IgD-negative memory B cell (primary cell): ENCODE measurements at regions not wholly inside any gene's neighbourhood (a gene's known extent, or its start where the extent isn't known, plus 50 kb on each side); places are given as distances from the start of the nearest gene placed in this dataset.
A peak's percentile ranks its signal among the peaks of the same experiment; 100 is the strongest.

Source experiments
- H3K27ac Mint-ChIP-seq, 3 donors: one replicate each; pipeline ENCODE4 v1.8.0; 2020 to 2022; ENCODE audit warnings: mild to moderate bottlenecking in 3 of 3, mixed read lengths in 3 of 3, moderate library complexity in 1 of 3
- H3K27me3 Mint-ChIP-seq: one replicate; pipeline ENCODE4 v1.8.0; 2021; ENCODE audit warnings: mixed read lengths
- H3K36me3 Mint-ChIP-seq: one replicate; pipeline ENCODE4 v1.8.0; 2020; ENCODE audit warnings: mild to moderate bottlenecking, mixed read lengths
- H3K4me1 Mint-ChIP-seq, 3 donors: one replicate each; pipeline ENCODE4 v1.8.0; 2020 to 2022; ENCODE audit warnings: mixed read lengths in 3 of 3, mild to moderate bottlenecking in 1 of 3
- H3K4me3 Mint-ChIP-seq, 4 donors: one replicate each; pipeline ENCODE4 v1.8.0; 2020 to 2022; ENCODE audit warnings: mild to moderate bottlenecking in 4 of 4, mixed read lengths in 4 of 4, moderate library complexity in 3 of 4
- H3K9me3 Mint-ChIP-seq, 3 donors: one replicate each; pipeline ENCODE4 v1.8.0; 2020 to 2021; ENCODE audit warnings: mixed read lengths in 3 of 3, mild to moderate bottlenecking in 1 of 3

DNA sequence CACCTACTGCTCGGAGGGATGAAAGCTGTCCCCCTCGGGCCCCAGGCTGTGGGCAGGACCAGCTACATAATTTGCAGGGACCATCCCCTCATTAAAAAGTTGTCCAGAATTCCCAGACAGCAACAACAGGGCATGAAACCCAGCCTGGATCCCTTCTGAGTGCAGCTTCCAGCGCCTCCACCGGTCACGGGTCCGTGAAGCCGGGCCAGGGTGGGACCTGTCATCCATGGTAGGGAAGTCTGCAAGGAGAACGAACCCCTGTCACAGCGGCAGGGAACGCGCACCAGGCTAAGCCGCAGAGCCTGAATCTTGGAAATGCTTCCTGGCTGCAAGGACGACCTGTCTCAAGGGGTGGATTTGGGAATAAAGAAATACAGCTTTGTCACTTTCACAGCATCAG is 214.2 kb downstream of the RBFOX3 start:
- peaks cover 0 to 6% (median 0%) of the 10 kb centered on the region in 3 donors for H3K9me3 Mint-ChIP-seq
- H3K4me1 Mint-ChIP-seq = peaks cover 5 to 16% (median 7%) of the 10 kb centered on the region in 3 donors
- H3K4me3 Mint-ChIP-seq = no peak overlapping the region
- peaks cover 2% of the 10 kb centered on the region for H3K36me3 Mint-ChIP-seq
- H3K27ac Mint-ChIP-seq = no peak overlapping the region
- peaks cover 55% of the 10 kb centered on the region for H3K27me3 Mint-ChIP-seq

DNA sequence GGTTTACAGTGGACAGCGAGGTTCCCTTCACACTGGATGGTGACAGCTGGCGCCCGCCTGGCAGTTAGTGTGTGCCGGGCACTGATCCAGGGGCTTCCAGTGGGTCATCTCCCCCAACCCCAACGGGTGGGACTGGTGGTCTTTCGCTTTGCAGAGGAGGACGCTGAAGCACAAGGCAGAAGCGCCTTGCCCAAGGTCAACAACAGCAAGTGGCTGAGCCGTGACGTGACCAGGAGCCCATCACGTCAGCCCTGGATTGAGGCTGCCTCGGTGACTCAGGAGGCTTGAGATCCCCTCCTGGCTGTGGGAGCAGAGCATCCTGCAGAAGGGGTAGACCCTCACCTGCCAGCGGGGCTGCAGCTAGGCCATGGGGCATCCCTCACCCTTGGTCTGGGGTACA is 215.3 kb downstream of the RBFOX3 start:
- Mint-ChIP-seq H3K36me3 (peaks cover 2% of the 10 kb centered on the region), H3K9me3 (peaks cover 0 to 6% (median 0%) of the 10 kb centered on the region in 3 donors), H3K27ac (no peak overlapping the region), H3K27me3 (peaks cover 54% of the 10 kb centered on the region), H3K4me3 (no peak overlapping the region), H3K4me1 (peaks cover 4 to 7% (median 5%) of the 10 kb centered on the region in 3 donors)

DNA sequence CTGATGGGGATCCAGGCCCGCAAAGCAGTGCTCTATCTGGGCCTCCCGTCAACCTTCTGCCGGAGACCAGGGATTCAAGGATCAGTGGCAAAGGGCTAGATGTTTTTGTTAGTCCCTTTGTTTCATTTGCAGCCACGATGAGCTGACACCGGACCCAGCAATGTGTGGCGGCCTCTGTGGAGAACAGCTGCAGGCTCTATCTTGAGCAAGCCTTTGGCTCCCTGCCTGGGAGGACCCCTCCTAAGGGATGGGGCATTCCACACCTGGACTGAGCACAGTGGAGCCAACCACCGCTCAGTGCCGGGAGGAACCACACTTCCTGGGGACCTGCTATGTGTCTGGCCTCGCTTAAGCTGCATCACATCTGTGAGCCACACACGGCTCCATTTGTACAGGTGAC is 215.8 kb downstream of the RBFOX3 start:
- H3K27ac Mint-ChIP-seq = no peak overlapping the region
- no peak overlapping the region for H3K4me3 Mint-ChIP-seq
- H3K36me3 Mint-ChIP-seq = peaks cover 2% of the 10 kb centered on the region
- peaks cover 0 to 6% (median 0%) of the 10 kb centered on the region in 3 donors for H3K9me3 Mint-ChIP-seq
- peaks cover 51% of the 10 kb centered on the region for H3K27me3 Mint-ChIP-seq
- H3K4me1 Mint-ChIP-seq = peaks cover 0 to 3% (median 3%) of the 10 kb centered on the region in 3 donors

DNA sequence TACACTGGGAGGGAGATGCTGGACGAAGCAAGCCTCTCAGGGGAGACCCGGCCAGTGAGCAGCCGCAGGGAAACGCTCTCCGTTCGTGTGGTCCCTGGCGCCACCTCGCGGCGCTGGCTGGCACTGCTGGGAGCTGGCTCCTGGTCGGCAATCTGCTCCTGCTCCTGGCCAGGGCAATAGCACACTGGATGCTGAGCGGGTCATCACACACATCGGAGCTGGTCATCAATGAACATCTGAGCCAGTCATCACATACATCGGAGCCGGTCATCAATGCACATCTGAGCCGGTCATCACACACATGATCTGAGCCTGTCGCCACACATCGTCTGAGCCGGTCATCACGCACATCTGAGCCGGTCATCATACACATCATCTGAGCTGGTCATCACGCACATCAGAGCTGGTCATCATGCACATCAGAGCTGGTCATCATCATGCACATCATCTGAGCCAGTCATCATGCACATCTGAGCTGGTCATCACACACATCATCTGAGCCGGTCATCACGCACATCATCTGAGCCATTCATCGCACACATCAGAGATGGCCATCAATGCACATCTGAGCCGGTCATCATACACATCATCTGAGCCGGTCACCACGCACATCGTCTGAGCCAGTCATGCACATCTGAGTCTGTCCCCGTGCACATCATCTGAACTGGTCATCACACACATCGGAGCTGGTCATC is 217.3 kb downstream of the RBFOX3 start:
- peaks cover 2% of the 10 kb centered on the region for H3K36me3 Mint-ChIP-seq
- no peak overlapping the region for H3K27ac Mint-ChIP-seq
- H3K4me3 Mint-ChIP-seq = no peak overlapping the region
- peaks cover 0 to 7% (median 3%) of the 10 kb centered on the region in 3 donors for H3K4me1 Mint-ChIP-seq
- peaks cover 0 to 6% (median 0%) of the 10 kb centered on the region in 3 donors for H3K9me3 Mint-ChIP-seq
- peaks cover 45% of the 10 kb centered on the region for H3K27me3 Mint-ChIP-seq

DNA sequence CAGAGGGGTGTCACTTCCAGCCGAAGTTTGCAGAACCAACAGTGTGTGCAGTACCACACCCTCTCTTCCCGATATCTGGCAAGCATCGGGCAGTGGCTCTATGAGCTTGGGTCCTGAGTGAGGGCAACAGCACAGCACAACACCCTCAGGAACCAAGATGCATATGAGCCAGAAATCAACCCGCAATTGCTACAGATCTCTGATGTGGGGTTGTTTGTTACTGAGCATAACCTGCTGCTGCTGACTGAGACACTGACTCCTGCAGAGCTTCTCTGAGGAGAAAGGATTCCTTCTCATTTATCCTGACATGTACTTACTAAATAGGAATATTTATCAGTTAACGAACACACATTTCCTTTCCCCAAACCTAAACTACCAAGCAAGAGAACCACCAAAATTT is 218.3 kb downstream of the RBFOX3 start:
- Mint-ChIP-seq H3K27me3 (peaks cover 37% of the 10 kb centered on the region), H3K36me3 (peaks cover 2% of the 10 kb centered on the region), H3K27ac (no peak overlapping the region), H3K9me3 (no peaks in the 10 kb centered on the region), H3K4me1 (peaks cover 0 to 7% (median 3%) of the 10 kb centered on the region in 3 donors), H3K4me3 (no peak overlapping the region)

DNA sequence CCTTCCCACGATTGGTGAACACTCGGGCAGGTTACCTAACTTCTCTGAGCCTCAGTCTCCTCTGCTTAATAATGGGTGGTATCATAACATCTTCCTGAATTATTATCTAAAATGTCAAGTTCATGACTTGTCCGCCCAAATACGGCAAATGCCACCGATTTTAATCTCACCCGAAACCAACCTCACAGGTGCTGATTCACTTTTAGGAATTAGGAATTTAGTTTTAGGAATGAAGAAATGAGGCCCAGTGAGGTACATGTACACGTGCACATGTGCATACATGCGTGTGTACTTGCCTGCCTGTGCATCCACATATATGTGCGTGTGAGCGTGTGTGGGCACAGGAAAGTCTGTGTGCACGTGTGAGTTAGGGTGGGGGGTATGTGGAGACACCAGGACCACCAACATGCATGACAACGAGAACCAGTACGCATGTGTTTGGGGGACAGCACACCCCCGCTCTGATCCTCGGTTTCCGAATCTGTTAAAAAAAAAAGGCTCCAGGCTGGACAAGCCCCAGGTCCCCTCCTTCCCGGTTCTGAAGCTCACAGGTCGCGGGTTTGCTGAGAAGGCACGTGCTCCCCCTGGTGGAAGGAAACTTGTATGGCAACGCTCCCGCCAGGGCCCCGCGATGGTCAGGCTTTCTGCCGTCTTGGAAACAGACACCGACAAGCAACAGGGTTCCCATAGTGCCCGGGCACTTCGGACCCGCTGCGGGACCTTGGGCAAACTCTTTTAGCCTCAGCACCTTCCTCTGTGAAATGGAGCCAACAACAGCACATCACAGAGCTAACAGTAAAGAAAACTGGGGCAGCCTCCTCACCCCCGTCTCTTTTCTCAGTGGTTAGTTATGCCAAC is 219.2 kb downstream of the RBFOX3 start:
- Mint-ChIP-seq H3K4me3 (no peak overlapping the region), H3K9me3 (no peaks in the 10 kb centered on the region), H3K27me3 (peaks cover 35% of the 10 kb centered on the region), H3K36me3 (peaks cover 2% of the 10 kb centered on the region), H3K27ac (no peak overlapping the region), H3K4me1 (peaks cover 0 to 7% (median 3%) of the 10 kb centered on the region in 3 donors)

DNA sequence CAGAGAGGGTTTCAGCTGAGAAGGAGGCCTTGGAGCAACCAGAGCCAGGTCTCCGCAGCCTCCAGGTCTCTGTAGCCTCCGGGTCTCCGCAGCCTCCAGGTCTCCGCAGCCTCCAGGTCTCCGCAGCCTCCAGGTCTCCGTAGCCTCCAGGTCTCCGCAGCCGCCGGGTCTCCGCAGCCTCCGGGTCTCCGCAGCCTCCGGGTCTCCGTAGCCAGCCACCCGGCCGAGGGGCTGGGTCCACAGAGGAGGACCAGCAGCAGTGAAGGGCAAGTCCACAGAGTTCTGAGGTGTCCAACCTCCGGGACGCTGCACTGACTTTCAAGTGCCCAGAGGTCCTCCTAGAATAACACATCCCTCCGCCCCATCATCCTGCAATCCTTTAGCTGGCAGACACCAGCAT is 221.0 kb downstream of the RBFOX3 start:
- Mint-ChIP-seq H3K27me3 (peaks cover 35% of the 10 kb centered on the region), H3K4me1 (peaks cover 0 to 7% (median 3%) of the 10 kb centered on the region in 3 donors), H3K4me3 (no peak overlapping the region), H3K9me3 (peaks cover 0 to 1% (median 0%) of the 10 kb centered on the region in 3 donors), H3K27ac (no peak overlapping the region), H3K36me3 (peaks cover 2% of the 10 kb centered on the region)

DNA sequence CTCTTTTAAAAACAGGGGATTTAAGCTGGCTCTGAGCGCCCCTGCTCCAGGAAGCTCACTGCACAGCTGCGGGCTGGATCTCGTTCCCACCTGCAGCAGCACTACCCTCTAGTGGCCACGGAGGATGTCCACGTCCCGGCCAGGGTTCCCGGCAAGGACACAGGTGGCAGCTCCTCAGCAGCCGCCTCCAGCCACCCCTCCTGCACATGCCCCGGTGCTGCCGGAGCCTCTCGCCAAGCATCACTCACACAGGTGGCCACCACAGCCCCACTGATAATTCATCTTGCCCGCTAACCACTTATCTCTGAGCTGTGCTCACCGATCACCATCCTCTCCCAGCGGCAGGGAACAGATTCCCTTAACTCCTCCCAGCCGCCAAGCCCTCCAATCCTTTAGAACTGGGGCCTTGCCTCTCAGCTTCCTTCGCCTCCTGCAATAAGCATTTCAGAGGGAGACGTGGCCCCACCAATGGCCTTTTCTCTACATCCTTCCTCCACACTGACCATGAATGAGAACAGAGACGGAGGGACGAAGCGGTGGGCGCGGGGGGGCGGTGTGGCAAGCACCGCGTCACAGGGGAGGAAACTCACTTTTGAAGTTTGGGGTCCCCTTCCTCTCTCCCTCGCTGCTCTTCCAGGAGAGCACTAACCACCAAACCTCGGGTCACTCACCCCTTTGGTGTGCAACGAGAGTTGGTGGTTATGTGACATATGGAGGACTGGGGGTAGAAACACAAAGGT is 222.1 kb downstream of the RBFOX3 start:
- Mint-ChIP-seq H3K27me3 (peaks cover 32% of the 10 kb centered on the region), H3K36me3 (no peaks in the 10 kb centered on the region), H3K4me3 (no peak overlapping the region), H3K9me3 (peaks cover 0 to 1% (median 0%) of the 10 kb centered on the region in 3 donors), H3K27ac (peak overlapping the region in 1 of 3 donors; percentile 46), H3K4me1 (peaks cover 0 to 7% (median 3%) of the 10 kb centered on the region in 3 donors)

DNA sequence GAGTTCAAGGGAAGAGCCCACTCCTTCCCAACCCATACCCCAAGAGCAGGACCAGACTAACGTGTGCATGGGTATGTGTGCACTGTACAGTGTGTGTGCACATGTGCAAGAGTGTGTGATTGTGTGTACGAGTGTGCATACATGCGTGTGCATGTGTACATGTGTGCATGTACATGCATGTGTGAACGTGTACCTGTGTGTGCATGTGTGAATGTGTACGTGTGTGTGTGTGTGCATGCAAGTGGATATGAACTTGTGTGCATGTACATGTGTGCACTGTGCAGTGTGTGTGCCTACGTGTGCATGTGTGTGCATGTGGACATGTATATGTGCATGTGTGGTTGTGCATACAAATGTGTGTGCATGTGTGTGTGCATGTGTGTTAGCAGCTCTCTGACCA is 223.1 kb downstream of the RBFOX3 start:
- peaks cover 0 to 7% (median 2%) of the 10 kb centered on the region in 3 donors for H3K4me1 Mint-ChIP-seq
- H3K4me3 Mint-ChIP-seq = no peak overlapping the region
- H3K36me3 Mint-ChIP-seq = no peaks in the 10 kb centered on the region
- peaks cover 24% of the 10 kb centered on the region for H3K27me3 Mint-ChIP-seq
- peaks cover 0 to 1% (median 0%) of the 10 kb centered on the region in 3 donors for H3K9me3 Mint-ChIP-seq
- no peak overlapping the region for H3K27ac Mint-ChIP-seq

DNA sequence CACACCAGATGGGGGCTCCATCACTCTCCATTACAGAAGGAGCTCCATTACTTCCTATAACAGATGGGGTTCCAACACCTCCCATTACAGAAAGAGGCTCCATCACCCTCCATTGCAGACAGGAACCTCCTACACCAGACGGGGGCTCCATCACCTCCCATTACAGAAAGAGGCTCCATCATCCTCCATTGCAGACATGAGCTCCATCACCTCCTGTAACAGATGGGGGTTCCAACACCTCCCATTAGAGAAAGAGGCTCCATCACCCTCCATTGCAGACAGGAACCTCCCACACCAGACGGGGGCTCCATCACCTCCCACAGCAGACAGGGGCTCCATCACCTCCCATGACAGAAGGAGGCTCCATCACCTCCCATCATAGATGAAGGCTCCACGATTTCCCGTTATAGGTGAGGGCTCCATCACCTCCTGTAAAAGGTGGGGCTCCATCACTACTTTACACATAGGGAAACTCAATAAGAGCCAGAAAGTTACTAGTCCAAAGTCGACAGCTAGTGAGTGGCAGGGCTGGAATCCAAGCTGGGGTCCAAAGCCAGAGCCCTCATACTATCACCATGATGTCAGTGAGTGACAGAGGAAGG is 224.8 kb downstream of the RBFOX3 start:
- Mint-ChIP-seq H3K9me3 (peaks cover 0 to 1% (median 0%) of the 10 kb centered on the region in 3 donors), H3K27ac (no peak overlapping the region), H3K27me3 (peaks cover 12% of the 10 kb centered on the region), H3K4me3 (no peak overlapping the region), H3K4me1 (peaks cover 0 to 4% (median 0%) of the 10 kb centered on the region in 3 donors), H3K36me3 (no peaks in the 10 kb centered on the region)

DNA sequence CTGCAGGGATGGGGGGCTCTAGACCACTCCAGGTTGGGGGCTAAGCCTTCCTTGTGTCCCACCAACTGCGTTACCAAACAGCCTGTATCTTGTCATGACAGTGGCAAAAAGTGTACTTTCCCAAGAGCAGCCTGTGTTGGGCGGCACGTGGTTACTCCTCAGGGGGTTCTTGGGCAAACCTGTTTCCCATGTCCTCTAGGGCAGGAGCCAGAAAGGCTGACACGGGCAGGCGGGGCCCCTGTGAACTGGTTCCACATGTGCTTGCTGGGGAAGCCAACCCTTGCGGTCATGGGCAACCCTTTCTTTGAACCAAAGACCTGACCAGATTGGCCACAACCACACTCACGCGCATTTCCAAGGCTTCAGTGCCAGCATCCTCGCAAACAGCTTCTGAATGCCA is 228.5 kb downstream of the RBFOX3 start:
- Mint-ChIP-seq H3K4me3 (no peak overlapping the region), H3K4me1 (no peaks in the 10 kb centered on the region), H3K36me3 (no peaks in the 10 kb centered on the region), H3K27ac (no peak overlapping the region), H3K9me3 (peaks cover 0 to 1% (median 0%) of the 10 kb centered on the region in 3 donors), H3K27me3 (peaks cover 12% of the 10 kb centered on the region)

DNA sequence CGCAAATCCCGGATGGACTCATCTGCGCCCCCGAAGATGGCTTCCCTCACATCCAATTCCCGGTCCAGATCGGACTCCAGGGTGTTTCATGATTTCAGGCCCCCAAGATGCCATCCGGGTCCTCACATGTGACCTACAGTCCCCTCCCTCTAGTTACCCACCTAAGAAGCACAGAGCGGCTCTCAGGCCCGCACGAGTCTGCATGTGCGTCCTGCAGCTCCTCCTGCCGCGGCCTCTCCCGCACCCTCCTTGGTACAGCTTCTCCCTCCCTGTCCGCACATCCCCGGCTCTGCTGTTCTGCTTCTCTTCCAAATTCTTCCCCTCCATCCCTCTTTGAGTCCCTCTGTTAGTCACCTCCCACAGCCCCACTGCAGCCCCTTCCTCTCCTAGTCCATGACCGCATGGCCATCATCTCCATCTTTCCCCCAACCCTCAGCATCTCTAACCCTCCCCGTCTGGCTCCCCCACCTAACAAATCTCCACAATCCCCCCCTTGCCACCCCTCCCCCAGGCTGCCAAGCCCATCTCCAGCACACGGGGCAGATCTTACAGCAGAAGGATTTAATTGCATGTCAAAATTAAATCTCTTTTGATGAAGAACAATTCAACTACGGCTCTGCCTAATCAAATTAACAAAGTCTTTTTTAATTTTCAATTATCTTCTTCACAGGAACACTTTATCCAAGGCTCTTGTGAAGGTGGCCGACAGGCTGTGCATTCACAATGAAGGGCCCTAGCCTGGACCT is 231.0 kb downstream of the RBFOX3 start:
- Mint-ChIP-seq H3K36me3 (no peaks in the 10 kb centered on the region), H3K9me3 (no peaks in the 10 kb centered on the region), H3K4me3 (no peak overlapping the region), H3K27ac (no peak overlapping the region), H3K27me3 (peaks cover 26% of the 10 kb centered on the region), H3K4me1 (no peaks in the 10 kb centered on the region)

DNA sequence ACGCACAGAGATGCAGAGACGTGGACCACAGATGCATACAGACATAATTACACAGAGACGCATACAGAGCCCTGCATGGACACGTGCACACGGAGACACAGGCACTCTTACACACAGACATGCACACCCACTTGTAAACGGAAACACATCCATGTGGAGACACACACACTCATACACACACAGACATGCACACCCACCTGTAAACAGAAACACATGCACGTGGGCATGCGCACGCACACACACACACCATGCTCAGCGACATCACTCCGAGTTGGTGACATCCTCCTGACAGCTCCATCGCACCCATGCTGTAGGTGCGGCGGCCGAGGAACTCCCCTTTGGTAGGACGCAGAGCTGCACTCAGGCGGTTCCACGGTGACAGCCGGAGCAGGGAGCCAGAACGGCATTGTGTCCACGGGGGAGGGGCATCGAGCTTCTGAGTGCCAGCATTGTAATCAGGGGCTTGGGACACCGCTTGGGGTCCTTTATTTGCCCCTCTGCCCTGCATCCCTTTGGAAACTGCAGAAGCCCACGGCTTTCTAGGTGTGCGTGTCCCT is 233.5 kb downstream of the RBFOX3 start:
- Mint-ChIP-seq H3K27me3 (peaks cover 29% of the 10 kb centered on the region), H3K4me1 (no peaks in the 10 kb centered on the region), H3K9me3 (no peaks in the 10 kb centered on the region), H3K27ac (peak overlapping the region in 1 of 3 donors; percentile 10), H3K36me3 (no peaks in the 10 kb centered on the region), H3K4me3 (no peak overlapping the region)

DNA sequence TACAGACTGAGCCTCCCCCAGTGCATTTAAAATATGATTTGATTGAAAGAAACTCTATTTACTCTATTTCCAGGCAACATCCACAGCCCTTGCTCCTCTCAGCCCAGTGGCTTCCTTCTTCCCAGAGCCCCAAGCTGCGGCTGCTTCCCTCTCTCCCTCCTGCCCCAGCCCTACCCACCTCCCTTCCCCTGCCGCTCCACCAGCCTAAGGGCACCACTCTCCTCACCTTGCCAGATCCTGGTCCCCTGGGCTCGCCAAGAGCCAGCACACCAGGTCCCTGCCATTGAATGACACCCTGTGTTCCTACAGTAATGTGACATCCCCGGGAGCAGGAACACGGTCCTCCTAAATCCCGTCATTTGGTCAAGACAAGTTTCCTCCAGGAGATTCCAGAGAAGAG is 236.0 kb downstream of the RBFOX3 start:
- Mint-ChIP-seq H3K27me3 (peaks cover 23% of the 10 kb centered on the region), H3K27ac (no peak overlapping the region), H3K4me1 (peaks cover 0 to 5% (median 0%) of the 10 kb centered on the region in 3 donors), H3K9me3 (peaks cover 0 to 3% (median 0%) of the 10 kb centered on the region in 3 donors), H3K36me3 (no peaks in the 10 kb centered on the region), H3K4me3 (no peak overlapping the region)
